SK-N-MC (cell line): ENCODE measurements at regions not wholly inside any gene's neighbourhood (a gene's known extent, or its start where the extent isn't known, plus 50 kb on each side); places are given as distances from the start of the nearest gene placed in this dataset.

Experiments used
- DNase-seq: peaks from one replicate; pipeline ENCODE4 v3.0.0-alpha.2; 2011; ENCODE audit warnings: low read depth, low spot score
- H3K27ac ChIP-seq: fragments of 200-600 bp; sonication (generic); 2 replicates; pipeline ENCODE4 v1.5.1; 2016; ENCODE audit warnings: mixed run types
- H3K36me3 ChIP-seq: fragments of 200-600 bp; sonication (generic); 2 replicates; pipeline ENCODE4 v1.6.1; 2017; ENCODE audit warnings: antibody characterized with exemption, low read length, mixed read lengths; ENCODE audit not compliant: insufficient read depth
- H3K4me3 ChIP-seq: fragments of 200-600 bp; sonication (generic); 2 replicates; pipeline ENCODE4 v1.5.1; 2016
- H3K9ac ChIP-seq: fragments of 200-600 bp; sonication (generic); 2 replicates; pipeline ENCODE4 v1.8.0; 2017; ENCODE audit warnings: mixed run types, mixed read lengths; ENCODE audit not compliant: insufficient read length
- H3K9me3 ChIP-seq: fragments of 200-600 bp; sonication (generic); 2 replicates; pipeline ENCODE4 v1.6.1; 2017; ENCODE audit warnings: low read depth, mild to moderate bottlenecking, antibody characterized with exemption, low read length, moderate library complexity, mixed read lengths
- EZH2 ChIP-seq: fragments of 200-600 bp; sonication (generic); IDR thresholded peaks from one replicate; pipeline ENCODE4 v1.6.1; 2017; ENCODE audit warnings: antibody characterized with exemption
- FOXP2 ChIP-seq: optimal IDR thresholded peaks from 2 replicates; pipeline ENCODE3; 2011; ENCODE audit warnings: mild to moderate bottlenecking, moderate library complexity; ENCODE audit not compliant: insufficient read depth; ENCODE audit errors: extremely low read length, control extremely low read depth
- POLR2AphosphoS5 ChIP-seq: IDR thresholded peaks from 2 replicates; pipeline ENCODE4 v1.6.1; 2012; ENCODE audit warnings: mild to moderate bottlenecking, low read depth, low read length, borderline replicate concordance

DNA sequence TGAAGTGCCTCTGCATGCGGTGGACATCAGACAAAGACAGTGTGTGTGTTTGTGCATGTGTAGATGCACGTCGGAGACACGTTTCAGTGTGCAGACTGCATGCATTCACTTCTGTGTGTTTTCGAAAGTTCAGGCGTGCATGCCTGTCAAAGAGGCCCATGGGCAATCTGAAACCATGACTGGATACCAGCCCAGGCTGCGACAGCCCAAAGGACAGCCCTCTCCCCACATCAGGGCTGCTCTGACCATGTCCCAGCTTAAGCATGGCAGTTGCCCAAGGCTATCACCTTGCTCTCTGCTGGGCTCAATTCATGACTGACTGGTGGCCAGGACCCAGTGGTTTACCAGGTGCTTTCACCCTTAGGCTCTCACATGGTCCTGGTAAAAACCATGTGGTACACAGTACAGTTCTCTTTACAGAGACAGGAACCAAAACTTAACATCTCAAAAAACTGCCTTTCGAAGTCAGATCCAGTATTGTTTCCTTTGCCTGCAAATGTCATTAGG is 423.7 kb upstream of the CADM1 start:
- no peak for TF ChIP-seq FOXP2
- no peaks in the 10 kb centered on the region for H3K36me3 ChIP-seq
- no peaks in the 10 kb centered on the region for H3K9me3 ChIP-seq
- no peak overlapping the region for H3K4me3 ChIP-seq
- no peak overlapping the region for H3K27ac ChIP-seq
- H3K9ac ChIP-seq: no peak overlapping the region
- no peak for DNase-seq

DNA sequence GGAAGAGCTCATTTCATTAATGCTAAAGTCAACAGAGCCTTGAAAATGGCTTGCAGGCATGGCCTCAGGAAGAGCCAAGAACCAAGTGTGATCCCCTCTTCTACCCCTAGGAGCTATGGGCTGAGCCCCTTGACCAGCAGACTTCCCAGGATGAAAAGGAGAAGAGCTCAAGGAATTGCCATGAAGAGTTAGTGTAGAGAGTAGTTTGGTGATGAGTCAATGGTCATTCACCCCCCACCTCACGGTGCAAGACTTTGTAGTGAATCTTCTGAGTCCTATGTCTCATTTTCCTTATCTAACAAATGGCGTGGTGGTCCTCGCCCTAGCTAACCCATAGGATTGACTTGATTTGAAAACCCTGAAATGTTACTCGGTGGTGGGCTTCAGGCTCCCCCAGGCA is 422.4 kb upstream of the CADM1 start:
- Histone ChIP-seq H3K27ac (no peak overlapping the region), H3K9me3 (no peaks in the 10 kb centered on the region), H3K9ac (no peak overlapping the region), H3K36me3 (no peaks in the 10 kb centered on the region), H3K4me3 (no peak overlapping the region)
- DNase-seq: no peak
- TF ChIP-seq FOXP2: no peak
- TF ChIP-seq EZH2: no peak
- no peak for TF ChIP-seq POLR2AphosphoS5

DNA sequence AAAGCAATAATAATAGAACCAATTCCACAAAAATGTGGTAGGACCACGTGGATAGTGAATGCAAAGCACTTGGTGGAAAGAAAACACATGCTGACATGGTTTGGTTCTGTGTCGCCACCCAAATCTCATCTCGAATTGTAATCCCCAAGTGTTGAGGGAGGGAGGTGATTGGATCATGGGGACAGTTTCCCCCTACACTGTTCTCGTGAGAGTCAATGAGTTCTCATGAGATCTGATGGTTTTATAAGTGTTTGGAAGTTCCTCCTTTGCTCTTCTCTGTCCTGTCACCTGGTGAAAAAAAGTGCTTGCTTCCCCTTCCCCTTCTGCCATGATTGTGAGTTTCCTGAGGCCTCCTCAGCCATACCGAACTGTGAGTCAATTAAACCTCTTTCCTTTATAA is 421.9 kb upstream of the CADM1 start:
- Histone ChIP-seq H3K9me3 (no peaks in the 10 kb centered on the region), H3K9ac (no peak overlapping the region), H3K36me3 (no peaks in the 10 kb centered on the region), H3K4me3 (no peak overlapping the region), H3K27ac (no peak overlapping the region)
- DNase-seq: no peak
- TF ChIP-seq FOXP2 (no peak), POLR2AphosphoS5 (no peak), EZH2 (no peak)

DNA sequence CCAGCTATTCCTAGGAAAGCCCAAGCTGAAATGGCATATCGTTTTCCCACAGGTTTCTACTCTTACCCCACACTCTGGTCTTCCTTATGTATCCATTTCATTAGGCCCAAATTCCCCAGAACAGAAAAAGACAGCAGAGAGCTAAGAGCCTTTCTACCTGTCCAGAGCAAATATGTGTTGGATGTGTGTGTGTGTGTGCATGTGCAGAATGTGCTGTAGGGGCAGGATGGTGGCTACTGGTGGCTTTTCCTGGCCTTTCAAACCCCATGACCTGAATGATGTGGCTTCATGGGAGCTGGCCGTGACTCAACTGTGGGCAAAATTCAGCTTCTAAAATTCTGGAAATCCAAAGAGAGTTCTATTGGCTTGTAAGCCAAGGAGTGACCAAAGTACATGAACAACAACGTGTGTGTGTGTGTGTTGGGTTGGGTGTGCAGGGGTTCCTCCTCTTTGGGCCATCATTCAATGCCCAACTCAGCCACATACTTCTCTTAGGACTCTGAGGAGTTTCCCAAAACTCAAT is 421.4 kb upstream of the CADM1 start:
- TF ChIP-seq FOXP2 (no peak), EZH2 (no peak), POLR2AphosphoS5 (no peak)
- Histone ChIP-seq H3K36me3 (no peaks in the 10 kb centered on the region), H3K9ac (no peak overlapping the region), H3K27ac (no peak overlapping the region), H3K9me3 (no peaks in the 10 kb centered on the region), H3K4me3 (no peak overlapping the region)
- DNase-seq: no peak

DNA sequence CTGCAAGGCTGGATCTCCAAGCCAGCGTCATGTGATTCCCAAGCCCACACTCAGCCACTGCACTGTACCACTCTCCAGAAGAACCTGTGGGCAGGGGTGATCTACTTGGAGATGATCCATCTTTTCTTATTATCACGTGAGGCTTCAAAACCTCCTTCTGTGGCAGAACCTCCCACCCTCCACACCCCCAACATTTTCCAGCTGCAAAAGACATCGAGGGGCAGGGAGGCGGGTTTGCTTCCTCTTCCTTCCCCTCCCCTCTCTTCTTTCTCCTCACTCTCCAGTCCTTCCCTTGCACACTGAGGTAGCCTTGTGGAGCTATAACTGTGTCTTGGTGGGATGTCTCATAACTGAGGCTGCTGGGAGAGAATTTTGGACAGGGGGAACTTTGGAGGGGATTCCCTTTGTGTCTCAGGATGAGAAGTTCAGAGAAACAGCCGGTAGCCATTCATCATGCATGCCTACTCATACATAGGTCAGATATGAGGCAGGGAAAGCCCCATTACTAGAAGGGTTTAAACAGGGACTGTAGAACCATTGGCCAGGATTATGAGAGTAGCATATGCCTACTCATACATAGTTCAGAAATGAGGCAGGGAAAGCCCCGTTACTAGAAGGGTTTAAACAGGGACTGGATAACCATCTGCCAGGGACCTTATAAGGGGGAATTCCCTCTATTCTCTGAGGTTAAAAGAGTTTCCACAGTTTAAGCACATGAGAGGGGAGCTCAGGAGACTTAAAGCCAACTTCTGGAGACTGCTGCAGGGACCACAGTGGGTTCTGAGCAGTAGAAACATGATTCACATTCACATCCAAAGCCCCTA is 420.7 kb upstream of the CADM1 start:
- Histone ChIP-seq H3K36me3 (no peaks in the 10 kb centered on the region), H3K9me3 (no peaks in the 10 kb centered on the region), H3K27ac (no peak overlapping the region), H3K4me3 (no peak overlapping the region), H3K9ac (no peak overlapping the region)
- TF ChIP-seq POLR2AphosphoS5 (no peak), FOXP2 (no peak), EZH2 (no peak)
- DNase-seq: no peak

DNA sequence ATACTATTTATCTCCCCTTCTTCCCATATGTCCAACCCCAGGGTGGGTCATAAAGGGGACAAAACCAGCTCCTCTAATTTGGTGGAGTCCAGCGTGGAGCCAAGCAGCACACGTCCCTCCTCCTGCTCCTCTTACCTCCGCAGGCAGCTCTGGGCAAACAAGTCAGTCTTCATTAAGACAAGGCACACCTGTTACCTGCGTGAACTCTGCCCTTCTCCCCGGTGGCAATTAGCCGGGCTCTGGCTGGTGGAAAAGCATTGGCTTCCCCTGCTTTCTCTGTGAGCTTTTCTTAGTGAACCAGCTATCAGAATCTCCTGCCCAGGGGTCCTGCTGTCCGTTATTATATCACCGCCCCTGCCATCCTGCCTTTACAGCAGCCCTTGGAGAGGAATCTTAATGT is 418.7 kb upstream of the CADM1 start:
- Histone ChIP-seq H3K9ac (no peak overlapping the region), H3K4me3 (no peak overlapping the region), H3K9me3 (no peaks in the 10 kb centered on the region), H3K36me3 (no peaks in the 10 kb centered on the region), H3K27ac (no peak overlapping the region)
- DNase-seq: no peak
- TF ChIP-seq EZH2: no peak
- no peak for TF ChIP-seq POLR2AphosphoS5
- TF ChIP-seq FOXP2: no peak

DNA sequence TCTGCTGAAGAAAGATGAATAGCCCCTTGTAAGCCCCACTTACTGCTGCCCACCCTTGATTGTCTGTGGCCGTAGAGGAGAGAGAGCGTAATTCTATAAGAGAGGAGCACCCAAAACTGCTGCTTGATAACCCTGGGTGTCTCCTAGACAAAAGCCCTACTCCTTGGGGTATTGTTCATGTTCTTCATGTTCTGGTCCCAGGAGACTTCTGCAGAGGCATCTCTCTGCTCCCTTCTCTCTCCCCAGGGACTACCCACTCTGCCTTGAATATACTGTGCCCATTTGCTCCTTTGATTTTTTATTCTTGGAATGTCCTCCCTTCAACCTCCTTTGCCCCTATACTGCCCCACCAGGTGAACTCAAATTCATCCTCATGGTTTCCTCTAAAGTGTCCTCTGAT is 417.8 kb upstream of the CADM1 start:
- Histone ChIP-seq H3K4me3 (no peak overlapping the region), H3K36me3 (no peaks in the 10 kb centered on the region), H3K27ac (no peak overlapping the region), H3K9ac (no peak overlapping the region), H3K9me3 (no peaks in the 10 kb centered on the region)
- DNase-seq: no peak
- no peak for TF ChIP-seq EZH2
- TF ChIP-seq FOXP2: no peak
- no peak for TF ChIP-seq POLR2AphosphoS5

DNA sequence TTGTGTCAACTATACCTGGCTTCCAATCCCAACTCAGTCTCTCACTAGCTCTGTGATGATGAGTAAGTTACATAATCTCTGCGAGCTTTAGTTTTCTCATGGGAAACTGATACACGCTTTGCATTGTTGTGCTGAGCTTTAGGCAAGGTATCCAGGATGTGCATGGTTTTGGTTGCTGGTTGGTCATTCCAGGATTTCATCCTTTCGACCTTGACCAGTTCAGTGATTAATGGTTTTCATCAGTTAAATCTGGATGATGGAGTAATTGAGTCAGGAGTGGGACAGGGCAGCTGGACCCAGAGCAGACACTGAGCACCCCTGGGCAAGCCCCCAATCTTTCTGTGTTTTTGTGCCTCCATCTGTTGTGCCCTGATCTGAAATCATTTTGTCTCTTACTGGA is 417.3 kb upstream of the CADM1 start:
- Histone ChIP-seq H3K9me3 (no peaks in the 10 kb centered on the region), H3K27ac (no peak overlapping the region), H3K4me3 (no peak overlapping the region), H3K9ac (no peak overlapping the region), H3K36me3 (no peaks in the 10 kb centered on the region)
- no peak for TF ChIP-seq POLR2AphosphoS5
- TF ChIP-seq FOXP2: no peak
- TF ChIP-seq EZH2: no peak
- no peak for DNase-seq
